ACC112 (cell line): ENCODE measurements at regions not wholly inside any gene's neighbourhood (a gene's known extent, or its start where the extent isn't known, plus 50 kb on each side); places are given as distances from the start of the nearest gene placed in this dataset.

ENCODE experiments used
- H2AFZ ChIP-seq: fragments of 200-600 bp; sonication (generic); one replicate; pipeline ENCODE4 v1.6.0; 2017; ENCODE audit warnings: antibody characterized with exemption, low read length; ENCODE audit not compliant: unreplicated experiment
- H3K27ac ChIP-seq: fragments of 200-600 bp; sonication (generic); 2 replicates; pipeline ENCODE4 v1.5.1; 2014; ENCODE audit warnings: low read depth, mild to moderate bottlenecking, antibody characterized with exemption, low read length, moderate library complexity
- H3K27me3 ChIP-seq: fragments of 200-600 bp; sonication (generic); 2 replicates; pipeline ENCODE4 v1.6.1; 2014; ENCODE audit warnings: mild to moderate bottlenecking, antibody characterized with exemption, low read length, moderate library complexity, mixed read lengths; ENCODE audit not compliant: insufficient read depth
- H3K36me3 ChIP-seq: fragments of 200-600 bp; sonication (generic); 2 replicates; pipeline ENCODE4 v1.6.1; 2016; ENCODE audit warnings: mild to moderate bottlenecking, antibody characterized with exemption, low read length, moderate library complexity, mixed read lengths; ENCODE audit not compliant: insufficient read depth
- H3K4me1 ChIP-seq: fragments of 200-600 bp; sonication (generic); one replicate; pipeline ENCODE4 v1.6.1; 2016; ENCODE audit warnings: low read length, mixed read lengths; ENCODE audit not compliant: insufficient read depth, unreplicated experiment, control insufficient read depth
- H3K4me3 ChIP-seq: fragments of 200-600 bp; sonication (generic); 2 replicates; pipeline ENCODE4 v1.5.1; 2014; ENCODE audit warnings: mild to moderate bottlenecking, low read depth, low read length
- H3K79me2 ChIP-seq: fragments of 200-600 bp; sonication (generic); one replicate; pipeline ENCODE4 v1.6.0; 2016; ENCODE audit warnings: low read length; ENCODE audit not compliant: control insufficient read depth, unreplicated experiment, insufficient read depth

DNA sequence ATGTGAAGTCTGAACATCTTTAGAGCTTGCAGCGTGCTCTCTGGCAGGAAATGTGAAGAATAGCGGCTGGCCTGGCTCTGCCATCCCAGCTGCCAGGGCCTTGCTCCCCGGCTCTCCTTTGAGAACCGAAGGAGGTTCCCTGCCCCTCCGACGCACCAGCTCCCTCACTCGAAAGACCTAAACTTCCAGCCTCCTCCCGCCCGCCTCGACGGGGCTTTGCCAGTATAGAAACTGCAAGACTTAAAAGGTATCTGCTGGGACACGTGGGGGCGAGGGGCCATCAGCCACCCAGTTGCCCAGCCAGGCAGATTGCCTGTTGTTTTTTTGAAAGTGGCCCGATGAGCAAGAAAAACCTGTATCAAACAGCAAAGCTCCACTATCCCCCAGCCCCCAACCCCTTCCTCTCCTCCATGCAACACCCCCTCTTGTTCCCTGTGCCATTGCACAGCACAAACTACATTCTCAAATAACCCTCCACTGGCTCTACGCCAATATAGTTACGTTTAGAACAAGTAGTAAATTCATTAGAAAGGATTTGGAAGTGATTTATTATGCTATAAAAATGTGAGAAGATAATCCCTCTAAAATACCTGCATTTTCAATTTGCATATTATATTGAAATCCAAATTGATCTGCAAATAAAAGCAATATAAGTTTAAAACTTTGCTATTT lies 331.9 kb downstream of the MED10 start:
- H3K27ac ChIP-seq = no peak overlapping the region
- no peaks in the 10 kb centered on the region for H3K36me3 ChIP-seq
- H3K4me1 ChIP-seq = no peaks in the 10 kb centered on the region
- H3K79me2 ChIP-seq = no peaks in the 10 kb centered on the region
- H3K4me3 ChIP-seq = no peak overlapping the region
- H3K27me3 ChIP-seq = no peaks in the 10 kb centered on the region
- H2AFZ ChIP-seq = no peak overlapping the region

- no peaks in the 10 kb centered on the region for H3K27me3 ChIP-seq
- no peaks in the 10 kb centered on the region for H3K79me2 ChIP-seq
Measured at GRCh38 chr5:6043491-6044310, 334.6 kb downstream of the MED10 start.

DNA sequence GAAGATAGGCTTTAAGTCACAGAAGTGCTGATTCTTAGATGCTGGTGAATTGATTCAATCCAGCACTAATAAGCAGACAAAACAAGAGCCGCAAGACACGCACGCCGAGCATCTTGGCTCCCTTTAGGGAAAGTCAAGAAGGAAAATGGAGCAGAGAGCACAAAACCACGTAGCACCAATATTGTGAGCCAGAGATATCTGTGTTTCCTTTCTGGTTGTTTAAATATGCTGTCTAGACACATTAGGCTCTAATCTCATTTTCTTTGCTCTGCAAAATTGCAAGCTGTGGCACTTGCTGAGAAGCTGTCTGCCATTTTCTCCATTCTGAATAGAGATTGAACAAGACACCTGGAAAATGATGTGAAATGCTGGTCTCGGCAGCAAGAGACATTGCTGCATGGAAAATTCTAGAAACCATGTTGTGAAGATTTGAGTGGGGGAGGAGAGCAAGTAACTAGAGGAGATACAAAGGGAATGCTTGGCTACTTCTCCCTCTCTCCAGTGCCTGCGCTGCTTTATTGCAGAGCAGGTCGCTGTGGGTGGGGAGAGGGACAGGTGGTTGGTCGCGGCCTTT lies 336.3 kb downstream of the MED10 start:
- H3K27ac ChIP-seq = no peak overlapping the region

More at GRCh38 chr5:6043491-6044310, 334.6 kb downstream of the MED10 start:
- Histone ChIP-seq H2AFZ (no peak overlapping the region), H3K27ac (no peak overlapping the region), H3K36me3 (no peaks in the 10 kb centered on the region), H3K4me1 (no peaks in the 10 kb centered on the region), H3K4me3 (no peak overlapping the region)

GRCh38 chr5:6039111-6039510 lies 339.2 kb downstream of the MED10 start:
- no peak overlapping the region for H2AFZ ChIP-seq
- no peaks in the 10 kb centered on the region for H3K36me3 ChIP-seq
- H3K79me2 ChIP-seq = no peaks in the 10 kb centered on the region
- no peak overlapping the region for H3K4me3 ChIP-seq
- no peak overlapping the region for H3K27ac ChIP-seq
- no peaks in the 10 kb centered on the region for H3K4me1 ChIP-seq
- peaks cover 3% of the 10 kb centered on the region; the same call in 1 of the 2 replicates for H3K27me3 ChIP-seq

More for the DNA sequence above, 336.3 kb downstream of the MED10 start:
- no peaks in the 10 kb centered on the region for H3K79me2 ChIP-seq
- H3K27me3 ChIP-seq = peaks cover 3% of the 10 kb centered on the region; the same call in 1 of the 2 replicates
- H3K4me1 ChIP-seq = no peaks in the 10 kb centered on the region
- no peaks in the 10 kb centered on the region for H3K36me3 ChIP-seq
- no peak overlapping the region for H3K4me3 ChIP-seq
- H2AFZ ChIP-seq = no peak overlapping the region

DNA sequence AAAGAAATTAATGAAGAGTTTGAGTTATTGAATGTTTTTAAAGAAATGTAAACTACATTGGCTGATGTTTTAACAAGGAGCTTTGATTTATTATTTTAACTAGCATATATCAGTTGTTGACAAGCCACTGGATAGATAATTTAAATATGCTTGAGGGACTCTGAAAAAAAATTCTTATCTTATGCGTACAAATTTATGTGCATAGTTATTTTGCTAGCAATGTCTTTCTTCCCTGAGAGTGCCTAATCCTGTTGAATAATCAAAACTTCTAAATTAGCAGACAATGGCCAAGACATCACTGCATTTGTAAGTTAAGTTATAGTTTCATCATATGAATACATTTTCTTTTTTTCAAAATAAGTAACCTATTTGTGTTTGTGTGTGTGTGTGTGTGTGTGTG lies 342.3 kb downstream of the MED10 start:
- no peak overlapping the region for H3K4me3 ChIP-seq
- H2AFZ ChIP-seq = no peak overlapping the region
- no peaks in the 10 kb centered on the region for H3K36me3 ChIP-seq
- H3K27me3 ChIP-seq = peaks cover 3% of the 10 kb centered on the region; the same call in 1 of the 2 replicates
- no peaks in the 10 kb centered on the region for H3K79me2 ChIP-seq
- H3K4me1 ChIP-seq = no peaks in the 10 kb centered on the region
- H3K27ac ChIP-seq = no peak overlapping the region

GRCh38 chr5:6029811-6030271 lies 348.5 kb downstream of the MED10 start:
- Histone ChIP-seq H3K4me1 (peaks cover 5% of the 10 kb centered on the region), H3K36me3 (no peaks in the 10 kb centered on the region), H3K27ac (no peak overlapping the region), H3K4me3 (no peak overlapping the region), H3K79me2 (no peaks in the 10 kb centered on the region), H2AFZ (no peak overlapping the region), H3K27me3 (no peaks in the 10 kb centered on the region)

- no peaks in the 10 kb centered on the region for H3K36me3 ChIP-seq
- H2AFZ ChIP-seq = no peak overlapping the region
- no peaks in the 10 kb centered on the region for H3K27me3 ChIP-seq
Measured at GRCh38 chr5:6026766-6027406, 351.5 kb downstream of the MED10 start.

DNA sequence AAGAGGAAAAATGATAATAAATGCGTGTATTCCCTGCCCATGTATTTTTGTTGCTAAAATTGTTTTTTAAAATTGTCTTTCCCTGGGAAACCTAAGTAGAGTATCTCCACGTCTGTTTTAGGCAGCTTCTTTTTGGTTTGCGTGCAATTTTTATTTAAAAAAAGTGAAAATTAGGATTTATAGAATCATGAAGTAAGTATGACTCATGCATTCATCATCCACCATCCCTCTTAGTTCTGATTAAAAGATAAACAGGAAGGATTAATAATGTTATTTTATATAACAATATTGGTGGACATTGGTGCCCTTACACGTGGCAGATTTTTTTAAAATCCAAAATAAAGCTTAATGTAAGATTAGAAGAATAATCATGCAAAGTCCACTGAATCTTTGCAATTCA lies 358.7 kb downstream of the MED10 start:
- Histone ChIP-seq H2AFZ (no peak overlapping the region), H3K36me3 (no peaks in the 10 kb centered on the region), H3K79me2 (no peaks in the 10 kb centered on the region), H3K27ac (no peak overlapping the region), H3K27me3 (no peaks in the 10 kb centered on the region), H3K4me3 (no peak overlapping the region), H3K4me1 (peaks cover 9% of the 10 kb centered on the region)

More at GRCh38 chr5:6026766-6027406, 351.5 kb downstream of the MED10 start:
- H3K4me1 ChIP-seq = peaks cover 5% of the 10 kb centered on the region
- peak overlapping the region; percentile 69 for H3K27ac ChIP-seq
- no peak overlapping the region for H3K4me3 ChIP-seq
- no peaks in the 10 kb centered on the region for H3K79me2 ChIP-seq

DNA sequence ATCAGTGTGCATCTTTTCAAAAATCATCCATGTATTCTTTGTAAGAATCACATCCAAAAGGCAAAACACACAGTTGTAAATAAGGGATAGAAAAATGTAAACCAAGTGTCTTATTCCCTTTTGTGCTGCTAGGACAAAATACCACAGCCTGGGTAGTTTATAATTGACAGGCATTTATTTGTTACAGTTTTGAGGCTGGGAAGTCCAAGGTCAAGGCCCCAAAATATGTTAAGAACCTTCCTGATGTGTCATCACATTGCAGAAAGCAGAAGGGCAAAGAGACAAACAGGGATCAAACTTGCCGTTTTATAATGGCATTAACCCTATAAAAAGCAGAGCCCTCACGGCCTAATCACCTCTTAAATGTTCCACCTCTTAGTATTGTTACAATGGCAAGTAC lies 364.8 kb downstream of the MED10 start:
- H3K36me3 ChIP-seq = no peaks in the 10 kb centered on the region
- H3K4me3 ChIP-seq = no peak overlapping the region
- H3K27ac ChIP-seq = no peak overlapping the region; the same call in 1 of the 2 replicates
- no peak overlapping the region for H2AFZ ChIP-seq
- no peaks in the 10 kb centered on the region for H3K79me2 ChIP-seq
- H3K4me1 ChIP-seq = peaks cover 5% of the 10 kb centered on the region
- H3K27me3 ChIP-seq = no peaks in the 10 kb centered on the region

DNA sequence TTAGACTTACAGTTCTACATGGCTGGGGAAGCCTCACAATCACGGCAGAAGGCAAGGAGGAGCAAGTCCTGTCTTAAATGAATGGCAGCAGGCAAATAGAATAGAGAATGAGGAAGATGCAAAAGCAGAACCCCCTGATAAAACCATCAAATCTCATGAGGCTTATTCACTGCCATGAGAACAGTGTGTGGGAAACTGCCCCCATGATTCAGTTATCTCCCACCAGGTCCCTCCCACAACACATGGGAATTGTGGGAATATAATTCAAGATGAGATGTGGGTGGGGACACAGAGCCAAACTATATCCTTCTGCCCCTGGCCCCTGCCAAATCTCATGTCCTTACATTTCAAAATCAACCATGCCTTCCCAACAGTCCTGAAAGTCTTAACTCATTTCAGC lies 367.1 kb downstream of the MED10 start:
- no peaks in the 10 kb centered on the region for H3K27me3 ChIP-seq
- peaks cover 5% of the 10 kb centered on the region for H3K4me1 ChIP-seq
- H3K27ac ChIP-seq = no peak overlapping the region

More for the DNA sequence above, 367.1 kb downstream of the MED10 start:
- no peaks in the 10 kb centered on the region for H3K36me3 ChIP-seq
- no peaks in the 10 kb centered on the region for H3K79me2 ChIP-seq
- H3K4me3 ChIP-seq = no peak overlapping the region
- H2AFZ ChIP-seq = no peak overlapping the region
